Cardiac fibroblast (primary cell): ENCODE measurements at regions not wholly inside any gene's neighbourhood (a gene's known extent, or its start where the extent isn't known, plus 50 kb on each side); places are given as distances from the start of the nearest gene placed in this dataset.

ENCODE experiments used
- DNase-seq, 2 donors: peaks; one replicate each; pipeline versions ENCODE4 v3.0.0 to v3.0.0-alpha.2; 2010; ENCODE audit warnings: low read depth in 2 of 2
- H3K4me3 ChIP-seq, 2 donors: replicated peaks in 1 of 2; 1 replicate in 1 of 2; 2 replicates in 1 of 2; pipeline ENCODE4 v1.5.1; 2011; ENCODE audit warnings: low read depth in 2 of 2, low read length in 2 of 2, mild to moderate bottlenecking in 2 of 2, moderate library complexity in 1 of 2
- TF ChIP-seq, protein P1 (sequence below): IDR thresholded peaks from one replicate; pipeline ENCODE4 v1.5.1; 2011; ENCODE audit warnings: low read depth, mild to moderate bottlenecking, low read length, inconsistent platforms

DNA sequence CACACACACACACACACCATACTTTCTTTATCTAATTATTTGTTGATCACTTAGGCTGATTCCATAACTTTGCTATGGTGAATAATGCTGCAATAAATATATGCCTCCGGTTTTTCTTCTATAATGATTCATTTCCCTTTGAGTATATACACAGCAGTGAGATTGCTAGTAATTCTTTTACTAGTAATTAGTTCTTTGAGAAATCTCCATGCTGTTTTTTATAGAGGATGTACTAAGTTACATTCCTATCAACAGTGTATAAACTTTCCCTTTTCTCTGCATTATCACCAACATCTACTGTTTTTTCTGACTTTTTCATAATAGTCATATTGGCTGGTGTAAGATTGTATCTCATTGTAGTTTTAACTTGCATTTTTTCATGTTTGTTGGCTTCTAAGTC, 1405.1 kb downstream of the PCDH9 start:
- no peak for DNase-seq
- H3K4me3 ChIP-seq: no peak overlapping the region
- TF ChIP-seq, protein P1, sequence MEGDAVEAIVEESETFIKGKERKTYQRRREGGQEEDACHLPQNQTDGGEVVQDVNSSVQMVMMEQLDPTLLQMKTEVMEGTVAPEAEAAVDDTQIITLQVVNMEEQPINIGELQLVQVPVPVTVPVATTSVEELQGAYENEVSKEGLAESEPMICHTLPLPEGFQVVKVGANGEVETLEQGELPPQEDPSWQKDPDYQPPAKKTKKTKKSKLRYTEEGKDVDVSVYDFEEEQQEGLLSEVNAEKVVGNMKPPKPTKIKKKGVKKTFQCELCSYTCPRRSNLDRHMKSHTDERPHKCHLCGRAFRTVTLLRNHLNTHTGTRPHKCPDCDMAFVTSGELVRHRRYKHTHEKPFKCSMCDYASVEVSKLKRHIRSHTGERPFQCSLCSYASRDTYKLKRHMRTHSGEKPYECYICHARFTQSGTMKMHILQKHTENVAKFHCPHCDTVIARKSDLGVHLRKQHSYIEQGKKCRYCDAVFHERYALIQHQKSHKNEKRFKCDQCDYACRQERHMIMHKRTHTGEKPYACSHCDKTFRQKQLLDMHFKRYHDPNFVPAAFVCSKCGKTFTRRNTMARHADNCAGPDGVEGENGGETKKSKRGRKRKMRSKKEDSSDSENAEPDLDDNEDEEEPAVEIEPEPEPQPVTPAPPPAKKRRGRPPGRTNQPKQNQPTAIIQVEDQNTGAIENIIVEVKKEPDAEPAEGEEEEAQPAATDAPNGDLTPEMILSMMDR: no peak

- H3K4me3 ChIP-seq: no peak overlapping the region
- TF ChIP-seq, protein P1: no peak
- DNase-seq: peak; percentile 29 to 71
Measured at GRCh38 chr13:65808061-65808460, 1422.1 kb downstream of the PCDH9 start.

DNA sequence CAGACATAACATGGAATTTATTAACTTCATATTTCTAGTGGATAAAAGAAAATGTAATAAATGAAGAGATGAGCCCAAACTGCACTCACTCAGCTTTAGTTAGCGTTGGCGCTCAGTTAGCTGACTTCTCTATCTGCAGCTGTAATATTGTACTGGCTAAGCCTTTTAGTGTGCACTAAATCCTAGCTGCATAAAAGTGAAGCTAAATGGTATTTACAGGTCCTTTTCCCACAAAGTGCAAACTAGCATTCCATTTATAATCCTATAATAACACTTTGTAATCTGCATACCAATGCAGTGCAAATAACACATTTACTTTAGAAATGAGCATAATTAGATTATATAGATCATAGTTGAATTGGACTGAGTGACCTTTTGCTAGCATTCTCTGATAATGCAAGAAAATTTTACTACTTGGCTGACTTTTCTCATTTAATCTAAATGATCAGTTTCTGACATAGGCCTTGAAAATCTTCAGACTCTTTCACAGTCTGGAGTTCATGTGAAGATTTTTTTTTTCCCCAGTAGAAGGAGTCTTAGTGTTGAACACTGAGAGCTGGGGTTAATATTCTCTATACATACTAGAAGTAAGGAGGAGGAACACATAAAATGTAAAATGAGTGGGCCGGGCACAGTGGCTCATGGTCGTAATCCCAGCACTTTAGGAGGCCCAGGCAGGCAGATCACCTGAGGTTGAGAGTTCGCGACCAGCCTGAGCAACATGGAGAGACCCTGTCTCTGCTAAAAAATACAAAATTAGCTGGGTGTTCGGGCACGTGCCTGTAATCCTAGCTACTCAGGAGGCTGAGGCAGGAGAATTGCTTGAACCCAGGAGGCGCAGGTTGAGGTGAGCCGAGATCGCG, 1426.4 kb downstream of the PCDH9 start:
- no peak overlapping the region for H3K4me3 ChIP-seq
- no peak for DNase-seq
- TF ChIP-seq, protein P1: no peak

DNA sequence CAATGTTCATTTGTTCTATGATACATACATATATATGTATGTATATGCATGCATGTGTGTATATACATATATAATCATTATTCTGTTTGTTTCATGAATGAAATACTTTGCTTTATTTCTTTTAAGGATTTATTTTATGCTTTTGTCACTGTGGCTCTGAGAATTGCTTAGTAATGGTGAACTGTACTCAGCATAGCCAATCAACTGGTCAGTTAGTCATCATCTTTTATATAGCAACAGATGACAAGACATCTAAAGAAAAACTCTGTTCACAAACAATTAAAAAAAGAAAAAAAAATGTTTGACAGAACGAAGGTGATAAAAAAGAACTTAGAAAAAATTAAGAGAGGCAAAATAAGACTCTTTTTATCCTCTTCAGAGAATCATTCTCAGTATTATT, 1440.3 kb downstream of the PCDH9 start:
- H3K4me3 ChIP-seq: no peak overlapping the region
- peak; percentile 17 to 73 for DNase-seq
- TF ChIP-seq, protein P1: no peak

- H3K4me3 ChIP-seq: no peak overlapping the region
- peak; percentile 6 to 42 for DNase-seq
- TF ChIP-seq, protein P1: no peak
Measured at GRCh38 chr13:65787082-65787481, 1443.1 kb downstream of the PCDH9 start.

- no peak for DNase-seq
- TF ChIP-seq, protein P1: no peak
- no peak overlapping the region for H3K4me3 ChIP-seq
Measured at GRCh38 chr13:65784088-65784816, 1445.9 kb downstream of the PCDH9 start.
